ENCODE measurements at regions not wholly inside any gene's neighbourhood (a gene's known extent, or its start where the extent isn't known, plus 50 kb on each side); places are given as distances from the start of the nearest gene placed in this dataset.

DNA sequence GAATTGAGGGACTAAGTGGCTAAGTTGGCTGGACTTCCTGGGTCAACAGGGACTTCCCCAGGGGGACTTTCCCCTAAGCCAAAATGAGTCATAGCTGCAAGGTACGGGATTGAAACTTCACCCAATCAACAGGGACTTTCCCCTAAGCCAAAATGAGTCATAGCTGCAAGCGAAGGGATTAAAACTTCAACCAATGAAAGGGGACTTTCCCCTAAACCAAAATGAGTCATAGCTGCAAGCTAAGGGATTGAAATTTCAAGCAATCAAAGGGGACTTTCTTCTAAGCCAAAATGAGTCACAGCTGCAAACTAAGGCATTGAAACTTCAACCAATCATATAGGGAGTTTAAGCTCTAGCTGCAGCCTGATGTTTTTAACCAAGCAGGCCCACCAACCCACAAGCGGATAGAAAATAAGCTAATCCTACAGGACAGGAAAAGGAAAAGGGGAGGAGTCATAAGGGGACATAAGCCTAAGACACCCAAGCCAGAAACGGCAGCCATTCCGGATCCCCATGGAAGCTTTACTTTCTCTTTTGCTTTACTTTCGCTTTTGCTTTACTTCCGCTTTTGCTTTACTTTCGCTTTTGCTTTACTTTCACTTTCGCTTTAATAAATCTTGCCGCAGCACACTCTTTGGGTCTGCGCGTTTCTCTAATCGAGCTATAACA is 1375.4 kb upstream of the CELF4 start:
- ChIA-PET CTCF (no interaction called here), POLR2A (no interaction called here)
- no peak overlapping the region for H3K27ac Mint-ChIP-seq (ENCODE audit: unreplicated experiment)
- H3K4me1 Mint-ChIP-seq (ENCODE audit: low read depth, unreplicated experiment): no peaks in the 10 kb centered on the region
- no peaks in the 10 kb centered on the region for H3K4me1 ChIP-seq
- H3K27me3 ChIP-seq (replicated peaks; ENCODE audit: control insufficient read depth, insufficient read depth, low read length): no peaks in the 10 kb centered on the region
- H3K27me3 Mint-ChIP-seq (ENCODE audit: insufficient read depth, unreplicated experiment): no peaks in the 10 kb centered on the region
- H3K9me3 Mint-ChIP-seq (ENCODE audit: unreplicated experiment): peaks cover 9% of the 10 kb centered on the region
- no peaks in the 10 kb centered on the region for H3K36me3 ChIP-seq (ENCODE audit: control insufficient read depth, insufficient read depth, low read length)
- no peak for TF ChIP-seq CTCF (IDR thresholded peaks at IDR 0.05; ENCODE audit: insufficient read depth in 1 of 2, low read depth in 1 of 2, low read length in 1 of 2, severe bottlenecking in 1 of 2, unreplicated experiment in 1 of 2)
- H3K36me3 Mint-ChIP-seq (ENCODE audit: insufficient read depth, unreplicated experiment): no peaks in the 10 kb centered on the region
- no peak overlapping the region for H3K4me3 ChIP-seq (ENCODE audit: low read depth, low read length)
- H3K9me3 ChIP-seq: no peaks in the 10 kb centered on the region
- no peak overlapping the region for H3K4me3 Mint-ChIP-seq (ENCODE audit: unreplicated experiment)
- peak in 1 of 2 experiments; percentile 2 for DNase-seq
- intact Hi-C loops (cut with micrococcal nuclease; ENCODE audit: unreplicated experiment): no loop called here
- BruUV-seq (replicated peaks): no TSS peak

DNA sequence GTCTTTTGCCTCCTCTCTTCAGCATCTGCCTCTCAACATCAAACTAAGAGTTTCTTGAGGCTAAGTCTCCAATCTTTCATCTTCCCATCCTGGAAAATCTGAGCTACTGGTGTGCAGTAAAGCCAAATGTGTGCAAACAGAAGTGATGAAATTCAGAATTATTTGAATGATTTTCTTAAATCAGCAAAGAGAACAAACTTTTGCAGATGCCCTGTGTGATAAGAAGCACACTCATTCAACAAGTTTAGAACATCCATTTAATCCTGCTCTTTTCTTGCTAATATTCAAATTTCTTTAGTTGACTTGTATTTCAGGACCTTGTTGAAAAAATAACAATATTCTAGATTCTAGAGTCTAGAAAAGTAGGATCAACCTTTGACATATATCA is 1374.9 kb upstream of the CELF4 start:
- no peak for DNase-seq
- Mint-ChIP-seq H3K27ac (ENCODE audit: unreplicated experiment) (no peak overlapping the region), H3K4me3 (ENCODE audit: unreplicated experiment) (no peak overlapping the region), H3K36me3 (ENCODE audit: insufficient read depth, unreplicated experiment) (no peaks in the 10 kb centered on the region), H3K9me3 (ENCODE audit: unreplicated experiment) (peaks cover 9% of the 10 kb centered on the region), H3K27me3 (ENCODE audit: insufficient read depth, unreplicated experiment) (no peaks in the 10 kb centered on the region), H3K4me1 (ENCODE audit: low read depth, unreplicated experiment) (no peaks in the 10 kb centered on the region)
- intact Hi-C loops (cut with micrococcal nuclease; ENCODE audit: unreplicated experiment): no loop called here
- H3K9me3 ChIP-seq: no peaks in the 10 kb centered on the region
- no peaks in the 10 kb centered on the region for H3K36me3 ChIP-seq (ENCODE audit: control insufficient read depth, insufficient read depth, low read length)
- ChIA-PET CTCF (no interaction called here), POLR2A (no interaction called here)
- H3K27me3 ChIP-seq (replicated peaks; ENCODE audit: control insufficient read depth, insufficient read depth, low read length): no peaks in the 10 kb centered on the region
- no peak overlapping the region for H3K4me3 ChIP-seq (ENCODE audit: low read depth, low read length)
- TF ChIP-seq CTCF (IDR thresholded peaks at IDR 0.05; ENCODE audit: insufficient read depth in 1 of 2, low read depth in 1 of 2, low read length in 1 of 2, severe bottlenecking in 1 of 2, unreplicated experiment in 1 of 2): no peak
- no TSS peak for BruUV-seq (replicated peaks)
- H3K4me1 ChIP-seq: no peaks in the 10 kb centered on the region

DNA sequence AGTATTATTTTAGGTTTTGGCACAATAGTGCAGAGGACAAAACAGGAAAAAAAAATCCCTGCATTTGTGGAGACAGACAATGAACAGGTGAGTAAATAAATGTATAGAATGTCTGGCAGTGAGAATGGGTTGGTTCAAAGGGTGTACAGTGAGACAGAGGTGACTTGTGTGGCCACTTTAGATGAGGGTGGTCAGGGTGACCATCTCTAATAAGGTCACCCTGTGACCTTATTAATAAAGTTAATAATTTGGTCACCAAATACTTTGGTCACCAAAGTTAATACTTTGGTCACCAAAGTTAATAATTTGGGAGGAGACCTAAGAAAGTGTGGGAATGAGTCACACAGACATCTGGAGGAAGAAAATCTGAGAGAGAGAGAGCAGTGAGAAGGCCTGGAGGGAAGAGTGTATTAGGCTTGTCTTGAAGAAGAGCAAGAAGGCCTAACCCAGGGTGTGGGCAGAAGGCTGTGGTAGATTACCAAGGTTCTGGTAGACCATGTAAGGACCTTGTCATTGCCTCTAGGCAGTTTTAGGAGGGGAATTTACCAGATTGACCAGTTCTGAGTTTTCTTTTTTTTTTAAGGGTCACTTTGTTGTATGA is 1368.4 kb upstream of the CELF4 start:
- H3K27me3 Mint-ChIP-seq (ENCODE audit: insufficient read depth, unreplicated experiment): no peaks in the 10 kb centered on the region

More for the DNA sequence above, 1368.4 kb upstream of the CELF4 start:
- Mint-ChIP-seq H3K9me3 (ENCODE audit: unreplicated experiment) (no peaks in the 10 kb centered on the region), H3K36me3 (ENCODE audit: insufficient read depth, unreplicated experiment) (no peaks in the 10 kb centered on the region), H3K4me3 (ENCODE audit: unreplicated experiment) (no peak overlapping the region), H3K27ac (ENCODE audit: unreplicated experiment) (no peak overlapping the region), H3K4me1 (ENCODE audit: low read depth, unreplicated experiment) (no peaks in the 10 kb centered on the region)
- no peak for TF ChIP-seq CTCF (IDR thresholded peaks at IDR 0.05; ENCODE audit: insufficient read depth in 1 of 2, low read depth in 1 of 2, low read length in 1 of 2, severe bottlenecking in 1 of 2, unreplicated experiment in 1 of 2)
- no TSS peak for BruUV-seq (replicated peaks)
- Histone ChIP-seq H3K36me3 (ENCODE audit: control insufficient read depth, insufficient read depth, low read length) (no peaks in the 10 kb centered on the region), H3K9me3 (no peaks in the 10 kb centered on the region), H3K4me1 (no peaks in the 10 kb centered on the region), H3K4me3 (ENCODE audit: low read depth, low read length) (no peak overlapping the region), H3K27me3 (replicated peaks; ENCODE audit: control insufficient read depth, insufficient read depth, low read length) (no peaks in the 10 kb centered on the region)
- ChIA-PET CTCF (no interaction called here), POLR2A (no interaction called here)
- intact Hi-C loops (cut with micrococcal nuclease; ENCODE audit: unreplicated experiment): no loop called here
- no peak for DNase-seq

Measured in Caco-2 (cell line).